ENCODE measurements at regions not wholly inside any gene's neighbourhood (a gene's known extent, or its start where the extent isn't known, plus 50 kb on each side); places are given as distances from the start of the nearest gene placed in this dataset.

DNA sequence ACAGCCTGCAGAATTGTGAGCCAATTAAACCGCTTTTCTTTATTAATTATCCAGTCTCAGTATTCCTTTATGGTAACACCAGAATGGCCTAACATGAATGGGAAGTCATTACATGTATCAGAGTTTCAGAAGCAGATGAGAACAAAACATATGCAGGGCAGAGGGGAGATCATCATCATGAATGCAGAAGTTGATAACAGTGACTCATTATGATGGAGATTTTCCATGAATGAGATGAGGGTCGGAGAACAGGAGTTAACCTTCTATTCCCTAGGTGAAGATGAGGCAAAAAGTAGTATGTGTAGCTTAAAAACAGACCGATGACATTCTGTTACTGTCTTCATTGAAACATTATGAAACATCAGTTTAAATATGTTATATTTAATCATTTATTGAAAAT is 59.5 kb upstream of the PPM1B start:
- H3K4me3 ChIP-seq: no peak overlapping the region
- no peaks in the 10 kb centered on the region for H3K9me3 ChIP-seq
- no peaks in the 10 kb centered on the region for H3K4me1 ChIP-seq
- DNase-seq (ENCODE audit: low spot score in 2 of 2): no peak
- no peaks in the 10 kb centered on the region for H3K27me3 ChIP-seq
- no peak for TF ChIP-seq POLR2AphosphoS5 (IDR thresholded peaks at IDR 0.05)
- TF ChIP-seq CTCF (IDR thresholded peaks at IDR 0.05): no peak
- TF ChIP-seq POLR2A (IDR thresholded peaks at IDR 0.05): no peak
- H3K27ac ChIP-seq: no peak overlapping the region
- intact Hi-C loops (cut with DNase I; ENCODE audit: low total_unique reads): no loop called here
- no peaks in the 10 kb centered on the region for H3K36me3 ChIP-seq

DNA sequence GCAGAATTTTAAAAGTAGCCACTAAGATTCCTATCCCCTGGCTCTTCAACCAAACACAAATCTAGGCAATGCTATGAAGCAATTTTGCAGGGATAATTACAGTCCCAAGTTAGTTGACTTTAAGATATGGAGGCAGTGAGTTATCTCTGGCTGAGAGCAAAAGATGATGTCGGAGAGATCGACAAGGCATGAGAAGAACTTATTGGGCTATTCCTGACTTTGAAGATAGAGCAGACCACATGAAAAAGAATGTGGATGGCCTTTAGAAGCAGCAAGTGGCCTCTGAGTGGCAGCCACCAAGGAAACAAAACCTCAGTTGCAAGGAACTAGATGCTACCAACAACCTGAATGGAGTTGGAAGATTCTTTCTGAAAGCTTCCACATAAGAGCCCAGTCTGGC is 58.2 kb upstream of the PPM1B start:
- Histone ChIP-seq H3K4me1 (no peaks in the 10 kb centered on the region), H3K9me3 (no peaks in the 10 kb centered on the region), H3K36me3 (no peaks in the 10 kb centered on the region), H3K27ac (no peak overlapping the region), H3K4me3 (no peak overlapping the region), H3K27me3 (no peaks in the 10 kb centered on the region)
- TF ChIP-seq POLR2A (IDR thresholded peaks at IDR 0.05): no peak
- TF ChIP-seq CTCF (IDR thresholded peaks at IDR 0.05): no peak
- TF ChIP-seq POLR2AphosphoS5 (IDR thresholded peaks at IDR 0.05): no peak
- no peak for DNase-seq (ENCODE audit: low spot score in 2 of 2)
- intact Hi-C loops (cut with DNase I; ENCODE audit: low total_unique reads): no loop called here

- no peak for DNase-seq (ENCODE audit: low spot score in 2 of 2)
- no peak for TF ChIP-seq POLR2A (IDR thresholded peaks at IDR 0.05)
- TF ChIP-seq CTCF (IDR thresholded peaks at IDR 0.05): no peak
- TF ChIP-seq POLR2AphosphoS5 (IDR thresholded peaks at IDR 0.05): no peak
- intact Hi-C loops (cut with DNase I; ENCODE audit: low total_unique reads): no loop called here
- H3K4me1 ChIP-seq: no peaks in the 10 kb centered on the region
- H3K36me3 ChIP-seq: no peaks in the 10 kb centered on the region
- no peaks in the 10 kb centered on the region for H3K9me3 ChIP-seq
- no peak overlapping the region for H3K27ac ChIP-seq
- no peaks in the 10 kb centered on the region for H3K27me3 ChIP-seq
- no peak overlapping the region for H3K4me3 ChIP-seq
Observed at GRCh38 chr2:44112096-44112495, 56.6 kb upstream of the PPM1B start.

DNA sequence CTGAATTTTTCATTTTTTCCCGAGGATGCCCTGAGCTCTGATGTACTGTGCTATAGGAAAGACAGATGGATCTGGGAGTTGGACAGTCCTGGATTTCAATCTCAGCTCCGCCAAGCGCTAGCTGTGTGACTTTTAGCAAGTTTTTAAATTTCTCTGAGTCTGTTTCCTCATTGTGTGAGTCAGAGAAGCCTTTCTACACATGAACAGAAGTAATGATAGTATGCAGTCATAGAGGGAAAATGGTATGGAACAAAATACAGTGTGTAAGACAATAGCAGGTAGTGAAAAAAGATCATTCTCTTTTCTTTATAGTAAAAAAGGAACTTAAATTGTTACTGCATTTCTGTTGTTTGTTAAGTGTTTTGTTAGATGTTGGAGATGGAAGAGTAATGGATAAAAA is 52.4 kb upstream of the PPM1B start:
- no peaks in the 10 kb centered on the region for H3K36me3 ChIP-seq
- H3K27ac ChIP-seq: no peak overlapping the region
- H3K4me3 ChIP-seq: no peak overlapping the region
- DNase-seq (ENCODE audit: low spot score in 2 of 2): no peak
- H3K27me3 ChIP-seq: no peaks in the 10 kb centered on the region
- no peaks in the 10 kb centered on the region for H3K9me3 ChIP-seq
- intact Hi-C loops (cut with DNase I; ENCODE audit: low total_unique reads): no loop called here
- no peaks in the 10 kb centered on the region for H3K4me1 ChIP-seq
- TF ChIP-seq POLR2A (IDR thresholded peaks at IDR 0.05): no peak
- no peak for TF ChIP-seq CTCF (IDR thresholded peaks at IDR 0.05)

DNA sequence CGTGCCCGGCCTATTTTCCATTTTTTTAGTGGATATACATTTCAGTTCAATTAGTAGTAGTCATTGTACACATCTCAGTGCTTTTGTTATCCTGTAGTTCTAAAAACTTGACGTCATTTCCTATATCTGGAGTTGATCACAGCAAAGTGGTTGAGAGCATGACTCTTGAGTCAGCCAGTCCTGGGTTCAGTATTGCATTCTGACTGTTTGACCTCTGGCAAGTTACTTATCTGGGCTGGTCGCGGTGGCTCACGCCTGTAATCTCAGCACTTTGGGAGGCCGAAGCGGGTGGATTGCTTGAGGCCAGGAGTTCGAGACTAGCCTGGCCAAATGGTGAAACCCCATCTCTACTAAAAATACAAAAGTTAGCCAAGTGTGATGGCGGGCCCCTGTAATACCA is 50.4 kb upstream of the PPM1B start:
- Histone ChIP-seq H3K9me3 (no peaks in the 10 kb centered on the region), H3K4me1 (no peaks in the 10 kb centered on the region), H3K27ac (no peak overlapping the region), H3K36me3 (no peaks in the 10 kb centered on the region), H3K27me3 (no peaks in the 10 kb centered on the region), H3K4me3 (no peak overlapping the region)
- DNase-seq (ENCODE audit: low spot score in 2 of 2): no peak
- intact Hi-C loops (cut with DNase I; ENCODE audit: low total_unique reads): no loop called here
- TF ChIP-seq POLR2AphosphoS5 (IDR thresholded peaks at IDR 0.05): no peak
- TF ChIP-seq POLR2A (IDR thresholded peaks at IDR 0.05): no peak
- TF ChIP-seq CTCF (IDR thresholded peaks at IDR 0.05): no peak
